ENCODE measurements at regions not wholly inside any gene's neighbourhood (a gene's known extent, or its start where the extent isn't known, plus 50 kb on each side); places are given as distances from the start of the nearest gene placed in this dataset.

GRCh38 chr14:61186341-61187195 lies 94.6 kb downstream of the TMEM30B start:
- FAIRE-seq (no peak), DNase-seq (ENCODE audit: insufficient read length, low spot score) (no peak)
- no peak for TF ChIP-seq POU2F2 (IDR thresholded peaks at IDR 0.05; ENCODE audit: low read depth, low read length)
- TF ChIP-seq SPI1 (IDR thresholded peaks at IDR 0.05; ENCODE audit: low read depth, low read length), result no peak
- no peak for TF ChIP-seq PAX5 (IDR thresholded peaks at IDR 0.05; ENCODE audit: insufficient read depth, low read length, severe bottlenecking)
- TF ChIP-seq POLR2AphosphoS5 (IDR thresholded peaks at IDR 0.05; ENCODE audit: low read depth, low read length), result no peak
- no peak for TF ChIP-seq TAF1 (IDR thresholded peaks at IDR 0.05; ENCODE audit: low read depth, low read length)
- no peak for TF ChIP-seq POLR2A (IDR thresholded peaks at IDR 0.05; ENCODE audit: low read depth, low read length)

- DNase-seq (ENCODE audit: insufficient read length, low spot score), result no peak
- TF ChIP-seq POU2F2 (IDR thresholded peaks at IDR 0.05; ENCODE audit: low read depth, low read length) (no peak), SPI1 (IDR thresholded peaks at IDR 0.05; ENCODE audit: low read depth, low read length) (no peak), POLR2A (IDR thresholded peaks at IDR 0.05; ENCODE audit: low read depth, low read length) (no peak), TAF1 (IDR thresholded peaks at IDR 0.05; ENCODE audit: low read depth, low read length) (no peak), POLR2AphosphoS5 (IDR thresholded peaks at IDR 0.05; ENCODE audit: low read depth, low read length) (no peak), PAX5 (IDR thresholded peaks at IDR 0.05; ENCODE audit: insufficient read depth, low read length, severe bottlenecking) (no peak)
- peak; percentile 35 for FAIRE-seq
Observed at GRCh38 chr14:61185534-61185933, 95.6 kb downstream of the TMEM30B start.

GRCh38 chr14:61184112-61184511 lies 97.0 kb downstream of the TMEM30B start:
- DNase-seq (ENCODE audit: insufficient read length, low spot score) (no peak), FAIRE-seq (no peak)
- no peak for TF ChIP-seq POLR2AphosphoS5 (IDR thresholded peaks at IDR 0.05; ENCODE audit: low read depth, low read length)

- DNase-seq (ENCODE audit: insufficient read length, low spot score) (no peak), FAIRE-seq (no peak)
- no peak for TF ChIP-seq POU2F2 (IDR thresholded peaks at IDR 0.05; ENCODE audit: low read depth, low read length)
- TF ChIP-seq PAX5 (IDR thresholded peaks at IDR 0.05; ENCODE audit: insufficient read depth, low read length, severe bottlenecking), result no peak
- TF ChIP-seq TAF1 (IDR thresholded peaks at IDR 0.05; ENCODE audit: low read depth, low read length), result no peak
- TF ChIP-seq SPI1 (IDR thresholded peaks at IDR 0.05; ENCODE audit: low read depth, low read length), result no peak
- no peak for TF ChIP-seq POLR2A (IDR thresholded peaks at IDR 0.05; ENCODE audit: low read depth, low read length)
- no peak for TF ChIP-seq POLR2AphosphoS5 (IDR thresholded peaks at IDR 0.05; ENCODE audit: low read depth, low read length)
Observed at GRCh38 chr14:61183196-61183885, 97.8 kb downstream of the TMEM30B start.

- DNase-seq (ENCODE audit: insufficient read length, low spot score) (no peak), FAIRE-seq (no peak)
- TF ChIP-seq POLR2AphosphoS5 (IDR thresholded peaks at IDR 0.05; ENCODE audit: low read depth, low read length) (no peak), SPI1 (IDR thresholded peaks at IDR 0.05; ENCODE audit: low read depth, low read length) (no peak), POLR2A (IDR thresholded peaks at IDR 0.05; ENCODE audit: low read depth, low read length) (no peak), POU2F2 (IDR thresholded peaks at IDR 0.05; ENCODE audit: low read depth, low read length) (no peak), PAX5 (IDR thresholded peaks at IDR 0.05; ENCODE audit: insufficient read depth, low read length, severe bottlenecking) (no peak), TAF1 (IDR thresholded peaks at IDR 0.05; ENCODE audit: low read depth, low read length) (no peak)
Observed at GRCh38 chr14:61179796-61180398, 101.2 kb downstream of the TMEM30B start.

GRCh38 chr14:61179061-61179690 lies 102.0 kb downstream of the TMEM30B start:
- FAIRE-seq (no peak), DNase-seq (ENCODE audit: insufficient read length, low spot score) (no peak)
- TF ChIP-seq POLR2A (IDR thresholded peaks at IDR 0.05; ENCODE audit: low read depth, low read length), result no peak
- no peak for TF ChIP-seq SPI1 (IDR thresholded peaks at IDR 0.05; ENCODE audit: low read depth, low read length)
- no peak for TF ChIP-seq PAX5 (IDR thresholded peaks at IDR 0.05; ENCODE audit: insufficient read depth, low read length, severe bottlenecking)
- no peak for TF ChIP-seq TAF1 (IDR thresholded peaks at IDR 0.05; ENCODE audit: low read depth, low read length)
- no peak for TF ChIP-seq POU2F2 (IDR thresholded peaks at IDR 0.05; ENCODE audit: low read depth, low read length)
- no peak for TF ChIP-seq POLR2AphosphoS5 (IDR thresholded peaks at IDR 0.05; ENCODE audit: low read depth, low read length)

- DNase-seq (ENCODE audit: insufficient read length, low spot score) (no peak), FAIRE-seq (no peak)
- TF ChIP-seq SPI1 (IDR thresholded peaks at IDR 0.05; ENCODE audit: low read depth, low read length), result no peak
- TF ChIP-seq POU2F2 (IDR thresholded peaks at IDR 0.05; ENCODE audit: low read depth, low read length), result no peak
- no peak for TF ChIP-seq POLR2A (IDR thresholded peaks at IDR 0.05; ENCODE audit: low read depth, low read length)
- TF ChIP-seq TAF1 (IDR thresholded peaks at IDR 0.05; ENCODE audit: low read depth, low read length), result no peak
- no peak for TF ChIP-seq POLR2AphosphoS5 (IDR thresholded peaks at IDR 0.05; ENCODE audit: low read depth, low read length)
- no peak for TF ChIP-seq PAX5 (IDR thresholded peaks at IDR 0.05; ENCODE audit: insufficient read depth, low read length, severe bottlenecking)
Observed at GRCh38 chr14:61178226-61179060, 102.7 kb downstream of the TMEM30B start.

Data from GM12891 (cell line).